ENCODE measurements at regions not wholly inside any gene's neighbourhood (a gene's known extent, or its start where the extent isn't known, plus 50 kb on each side); places are given as distances from the start of the nearest gene placed in this dataset.

DNA sequence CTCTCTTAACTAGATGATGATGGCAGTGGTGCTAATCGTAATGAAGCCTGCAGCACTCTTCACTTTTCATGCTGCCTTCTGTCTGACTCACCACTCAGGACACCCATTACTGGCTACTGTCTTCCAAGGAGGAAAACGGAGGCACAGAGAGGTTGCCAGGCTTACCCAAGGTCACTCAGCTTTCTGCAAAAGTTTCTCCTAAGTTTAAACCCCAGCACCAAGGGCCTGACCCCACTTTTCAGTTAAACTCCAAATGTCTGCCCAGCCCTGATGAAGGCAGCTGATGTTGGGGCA, 78.1 kb upstream of the RUNX3 start:
- TF ChIP-seq, protein P1, sequence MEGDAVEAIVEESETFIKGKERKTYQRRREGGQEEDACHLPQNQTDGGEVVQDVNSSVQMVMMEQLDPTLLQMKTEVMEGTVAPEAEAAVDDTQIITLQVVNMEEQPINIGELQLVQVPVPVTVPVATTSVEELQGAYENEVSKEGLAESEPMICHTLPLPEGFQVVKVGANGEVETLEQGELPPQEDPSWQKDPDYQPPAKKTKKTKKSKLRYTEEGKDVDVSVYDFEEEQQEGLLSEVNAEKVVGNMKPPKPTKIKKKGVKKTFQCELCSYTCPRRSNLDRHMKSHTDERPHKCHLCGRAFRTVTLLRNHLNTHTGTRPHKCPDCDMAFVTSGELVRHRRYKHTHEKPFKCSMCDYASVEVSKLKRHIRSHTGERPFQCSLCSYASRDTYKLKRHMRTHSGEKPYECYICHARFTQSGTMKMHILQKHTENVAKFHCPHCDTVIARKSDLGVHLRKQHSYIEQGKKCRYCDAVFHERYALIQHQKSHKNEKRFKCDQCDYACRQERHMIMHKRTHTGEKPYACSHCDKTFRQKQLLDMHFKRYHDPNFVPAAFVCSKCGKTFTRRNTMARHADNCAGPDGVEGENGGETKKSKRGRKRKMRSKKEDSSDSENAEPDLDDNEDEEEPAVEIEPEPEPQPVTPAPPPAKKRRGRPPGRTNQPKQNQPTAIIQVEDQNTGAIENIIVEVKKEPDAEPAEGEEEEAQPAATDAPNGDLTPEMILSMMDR (IDR thresholded peaks at IDR 0.05 in 8 of 11, conservative IDR thresholded peaks at IDR 0.05 in 3 of 11): no peak
- no peak for TF ChIP-seq POLR2AphosphoS5 (IDR thresholded peaks at IDR 0.05)

Data from spleen (tissue), 7 donors.